Transverse colon (tissue), 4 donors: ENCODE measurements at regions not wholly inside any gene's neighbourhood (a gene's known extent, or its start where the extent isn't known, plus 50 kb on each side); places are given as distances from the start of the nearest gene placed in this dataset.

Experiments used
- POLR2A ChIP-seq: fragments of 450-650 bp; IDR thresholded peaks from one replicate; pipeline ENCODE4 v1.6.1; 2016; ENCODE audit warnings: antibody characterized with exemption, mild to moderate bottlenecking, moderate library complexity
- POLR2AphosphoS5 ChIP-seq, 3 donors: sonication (generic); formaldehyde crosslinking; IDR thresholded peaks; one replicate each; pipeline ENCODE4 v1.6.1; 2016; ENCODE audit warnings: antibody characterized with exemption in 3 of 3
- TF ChIP-seq, protein P1 (sequence below), 5 experiments: fragments of 200-600 bp in 3 of 5; fragments of 450-650 bp in 2 of 5; sonication (generic) in 3 of 5; IDR thresholded peaks; 1 replicate in 2 of 5; 2 replicates in 3 of 5; pipeline ENCODE4 v1.5.1; 2016 to 2017; ENCODE audit warnings: antibody characterized with exemption in 5 of 5, inconsistent platforms in 3 of 5, mild to moderate bottlenecking in 2 of 5, moderate library complexity in 1 of 5

- TF ChIP-seq, protein P1, sequence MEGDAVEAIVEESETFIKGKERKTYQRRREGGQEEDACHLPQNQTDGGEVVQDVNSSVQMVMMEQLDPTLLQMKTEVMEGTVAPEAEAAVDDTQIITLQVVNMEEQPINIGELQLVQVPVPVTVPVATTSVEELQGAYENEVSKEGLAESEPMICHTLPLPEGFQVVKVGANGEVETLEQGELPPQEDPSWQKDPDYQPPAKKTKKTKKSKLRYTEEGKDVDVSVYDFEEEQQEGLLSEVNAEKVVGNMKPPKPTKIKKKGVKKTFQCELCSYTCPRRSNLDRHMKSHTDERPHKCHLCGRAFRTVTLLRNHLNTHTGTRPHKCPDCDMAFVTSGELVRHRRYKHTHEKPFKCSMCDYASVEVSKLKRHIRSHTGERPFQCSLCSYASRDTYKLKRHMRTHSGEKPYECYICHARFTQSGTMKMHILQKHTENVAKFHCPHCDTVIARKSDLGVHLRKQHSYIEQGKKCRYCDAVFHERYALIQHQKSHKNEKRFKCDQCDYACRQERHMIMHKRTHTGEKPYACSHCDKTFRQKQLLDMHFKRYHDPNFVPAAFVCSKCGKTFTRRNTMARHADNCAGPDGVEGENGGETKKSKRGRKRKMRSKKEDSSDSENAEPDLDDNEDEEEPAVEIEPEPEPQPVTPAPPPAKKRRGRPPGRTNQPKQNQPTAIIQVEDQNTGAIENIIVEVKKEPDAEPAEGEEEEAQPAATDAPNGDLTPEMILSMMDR (IDR thresholded peaks at IDR 0.05), result no peak
- TF ChIP-seq POLR2AphosphoS5 (IDR thresholded peaks at IDR 0.05) (no peak), POLR2A (no peak)
Measured at GRCh38 chr20:55919956-55920355, 85.4 kb downstream of the CBLN4 start.
